ENCODE measurements at regions not wholly inside any gene's neighbourhood (a gene's known extent, or its start where the extent isn't known, plus 50 kb on each side); places are given as distances from the start of the nearest gene placed in this dataset.

- TF ChIP-seq CTCF (IDR thresholded peaks at IDR 0.05; ENCODE audit: low read depth, low read length): no peak
- H3K4me3 ChIP-seq (replicated peaks in 1 of 2; ENCODE audit: low read depth in 2 of 2, low read length in 2 of 2): no peak overlapping the region
- no peak for DNase-seq (ENCODE audit: low read depth in 2 of 2)
These were observed 83.9 kb downstream of the ADRA2C start for GRCh38 chr4:3850128-3850527.

- no peak for DNase-seq (ENCODE audit: low read depth in 2 of 2)
- TF ChIP-seq CTCF (IDR thresholded peaks at IDR 0.05; ENCODE audit: low read depth, low read length): no peak
- no peak overlapping the region for H3K4me3 ChIP-seq (replicated peaks in 1 of 2; ENCODE audit: low read depth in 2 of 2, low read length in 2 of 2)
These were observed 85.0 kb downstream of the ADRA2C start for GRCh38 chr4:3851211-3851610.

- no peak for TF ChIP-seq CTCF (IDR thresholded peaks at IDR 0.05; ENCODE audit: low read depth, low read length)
- no peak overlapping the region for H3K4me3 ChIP-seq (replicated peaks in 1 of 2; ENCODE audit: low read depth in 2 of 2, low read length in 2 of 2)
- no peak for DNase-seq (ENCODE audit: low read depth in 2 of 2)
These were observed 85.7 kb downstream of the ADRA2C start for GRCh38 chr4:3851881-3852280.

- no peak for TF ChIP-seq CTCF (IDR thresholded peaks at IDR 0.05; ENCODE audit: low read depth, low read length)
- DNase-seq (ENCODE audit: low read depth in 2 of 2): no peak
- H3K4me3 ChIP-seq (replicated peaks in 1 of 2; ENCODE audit: low read depth in 2 of 2, low read length in 2 of 2): no peak overlapping the region
These were observed 86.1 kb downstream of the ADRA2C start for GRCh38 chr4:3852309-3852708.

- DNase-seq (ENCODE audit: low read depth in 2 of 2): no peak
- no peak for TF ChIP-seq CTCF (IDR thresholded peaks at IDR 0.05; ENCODE audit: low read depth, low read length)
- no peak overlapping the region for H3K4me3 ChIP-seq (replicated peaks in 1 of 2; ENCODE audit: low read depth in 2 of 2, low read length in 2 of 2)
These were observed 86.5 kb downstream of the ADRA2C start for GRCh38 chr4:3852711-3853110.

GRCh38 chr4:3853388-3854035 is 87.3 kb downstream of the ADRA2C start:
- DNase-seq (ENCODE audit: low read depth in 2 of 2): no peak
- H3K4me3 ChIP-seq (replicated peaks in 1 of 2; ENCODE audit: low read depth in 2 of 2, low read length in 2 of 2): no peak overlapping the region
- TF ChIP-seq CTCF (IDR thresholded peaks at IDR 0.05; ENCODE audit: low read depth, low read length): no peak

- TF ChIP-seq CTCF (IDR thresholded peaks at IDR 0.05; ENCODE audit: low read depth, low read length): no peak
- H3K4me3 ChIP-seq (replicated peaks in 1 of 2; ENCODE audit: low read depth in 2 of 2, low read length in 2 of 2): no peak overlapping the region
- no peak for DNase-seq (ENCODE audit: low read depth in 2 of 2)
These were observed 88.5 kb downstream of the ADRA2C start for GRCh38 chr4:3854661-3855060.
